ENCODE measurements at regions not wholly inside any gene's neighbourhood (a gene's known extent, or its start where the extent isn't known, plus 50 kb on each side); places are given as distances from the start of the nearest gene placed in this dataset.

DNA sequence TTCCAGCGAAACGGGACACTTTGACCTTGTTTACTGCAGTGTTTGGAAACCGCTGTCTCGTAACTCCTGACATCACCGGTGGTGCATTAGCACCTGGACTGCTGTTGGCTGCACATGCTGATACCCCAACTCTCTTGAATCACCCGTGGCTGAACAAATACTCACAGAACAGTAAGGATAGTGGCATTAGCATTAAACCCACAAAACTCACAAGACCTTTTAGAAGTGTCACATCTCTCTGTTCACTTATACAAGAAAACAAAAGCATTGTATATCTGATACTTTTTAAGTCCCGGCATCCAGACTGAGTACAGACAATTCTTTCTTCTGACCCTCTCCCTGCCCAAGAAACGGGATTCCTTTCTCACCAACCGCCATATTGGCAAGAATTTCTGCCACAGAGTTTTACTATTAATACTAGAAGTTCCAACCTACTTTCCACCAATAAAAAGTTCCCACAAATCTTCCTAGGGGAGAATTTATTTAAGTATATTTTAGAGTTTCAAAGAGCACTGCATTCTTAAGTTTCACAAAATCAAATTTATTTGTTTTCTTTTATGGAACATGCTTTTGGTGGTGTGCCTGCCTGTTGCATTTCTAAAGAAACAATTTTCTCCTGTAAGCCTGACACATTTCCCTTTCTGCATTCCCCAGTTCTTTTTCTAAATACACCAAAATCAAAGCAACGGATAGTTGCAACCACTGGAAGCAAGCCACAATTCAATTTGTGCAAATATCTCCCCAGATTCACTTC is 208.4 kb upstream of the KLF14 start:
- TF ChIP-seq, protein P1, sequence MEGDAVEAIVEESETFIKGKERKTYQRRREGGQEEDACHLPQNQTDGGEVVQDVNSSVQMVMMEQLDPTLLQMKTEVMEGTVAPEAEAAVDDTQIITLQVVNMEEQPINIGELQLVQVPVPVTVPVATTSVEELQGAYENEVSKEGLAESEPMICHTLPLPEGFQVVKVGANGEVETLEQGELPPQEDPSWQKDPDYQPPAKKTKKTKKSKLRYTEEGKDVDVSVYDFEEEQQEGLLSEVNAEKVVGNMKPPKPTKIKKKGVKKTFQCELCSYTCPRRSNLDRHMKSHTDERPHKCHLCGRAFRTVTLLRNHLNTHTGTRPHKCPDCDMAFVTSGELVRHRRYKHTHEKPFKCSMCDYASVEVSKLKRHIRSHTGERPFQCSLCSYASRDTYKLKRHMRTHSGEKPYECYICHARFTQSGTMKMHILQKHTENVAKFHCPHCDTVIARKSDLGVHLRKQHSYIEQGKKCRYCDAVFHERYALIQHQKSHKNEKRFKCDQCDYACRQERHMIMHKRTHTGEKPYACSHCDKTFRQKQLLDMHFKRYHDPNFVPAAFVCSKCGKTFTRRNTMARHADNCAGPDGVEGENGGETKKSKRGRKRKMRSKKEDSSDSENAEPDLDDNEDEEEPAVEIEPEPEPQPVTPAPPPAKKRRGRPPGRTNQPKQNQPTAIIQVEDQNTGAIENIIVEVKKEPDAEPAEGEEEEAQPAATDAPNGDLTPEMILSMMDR (conservative IDR thresholded peaks at IDR 0.05) = no peak
- peak overlapping the region; percentile 59 for H3K27ac ChIP-seq

DNA sequence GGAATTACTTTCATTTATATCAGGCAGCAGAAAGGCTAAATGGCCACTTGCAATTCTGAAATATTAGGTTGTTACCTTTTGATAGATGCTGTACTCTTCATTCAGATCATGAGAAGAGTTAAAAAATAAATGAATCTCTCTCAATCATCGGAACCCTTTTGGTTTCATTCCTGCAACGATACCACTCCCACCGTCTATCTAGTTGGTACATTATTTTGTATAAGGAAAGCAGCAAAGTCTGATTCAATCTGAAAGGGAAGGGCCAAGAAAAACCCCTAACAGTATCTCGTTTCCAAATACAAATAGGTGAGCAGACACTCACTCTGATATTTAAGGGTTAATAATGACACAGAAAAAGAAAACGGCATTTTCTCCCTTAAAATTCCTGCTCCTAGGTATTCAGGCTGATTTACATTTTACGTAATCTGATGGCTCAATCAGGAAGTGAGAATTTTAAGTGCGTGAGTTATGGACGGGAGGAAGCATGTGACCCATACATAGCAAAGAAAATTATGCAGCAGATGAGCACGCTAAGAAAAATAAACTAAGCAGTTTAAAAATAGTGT is 209.4 kb upstream of the KLF14 start:
- TF ChIP-seq, protein P1 (conservative IDR thresholded peaks at IDR 0.05) = no peak
- no peak overlapping the region for H3K27ac ChIP-seq

DNA sequence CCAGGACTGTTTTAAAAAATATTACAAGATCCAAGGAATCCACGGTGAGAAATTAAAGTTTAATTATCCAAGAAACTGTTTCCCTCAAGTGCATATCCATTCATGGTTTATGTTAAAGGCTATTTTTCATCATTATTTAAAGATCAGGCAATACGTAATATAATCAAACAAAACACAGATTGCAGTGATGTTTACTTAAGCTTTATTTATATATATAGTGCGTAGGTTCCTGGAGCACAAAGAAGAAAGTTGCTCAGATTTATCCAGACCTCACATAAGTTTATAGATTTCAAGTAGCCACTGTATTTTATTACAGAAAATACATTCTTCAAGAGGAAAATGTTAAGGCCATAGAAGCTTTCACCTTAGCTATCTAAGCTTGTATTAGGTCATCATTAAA is 210.0 kb upstream of the KLF14 start:
- H3K27ac ChIP-seq = no peak overlapping the region
- TF ChIP-seq, protein P1 (conservative IDR thresholded peaks at IDR 0.05) = no peak

DNA sequence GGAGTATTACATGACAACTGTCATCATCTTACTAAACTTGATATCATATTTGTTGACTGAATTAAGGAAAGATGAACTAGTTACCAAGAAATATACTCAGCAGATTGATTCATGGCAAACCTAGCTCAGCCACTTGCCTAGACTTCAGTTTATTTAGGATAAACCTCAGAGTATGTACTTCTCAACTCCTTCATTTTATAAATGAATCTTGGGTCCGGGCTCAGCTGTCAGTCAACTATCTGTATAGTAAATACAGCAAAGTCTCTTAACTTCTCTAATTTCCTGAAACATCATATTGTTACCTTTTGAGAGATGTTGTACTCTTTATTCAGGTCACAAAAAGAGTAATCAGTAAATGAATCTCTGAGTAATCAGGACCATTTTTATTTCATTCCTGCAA is 211.0 kb upstream of the KLF14 start:
- no peak overlapping the region for H3K27ac ChIP-seq
- TF ChIP-seq, protein P1 (conservative IDR thresholded peaks at IDR 0.05) = no peak

DNA sequence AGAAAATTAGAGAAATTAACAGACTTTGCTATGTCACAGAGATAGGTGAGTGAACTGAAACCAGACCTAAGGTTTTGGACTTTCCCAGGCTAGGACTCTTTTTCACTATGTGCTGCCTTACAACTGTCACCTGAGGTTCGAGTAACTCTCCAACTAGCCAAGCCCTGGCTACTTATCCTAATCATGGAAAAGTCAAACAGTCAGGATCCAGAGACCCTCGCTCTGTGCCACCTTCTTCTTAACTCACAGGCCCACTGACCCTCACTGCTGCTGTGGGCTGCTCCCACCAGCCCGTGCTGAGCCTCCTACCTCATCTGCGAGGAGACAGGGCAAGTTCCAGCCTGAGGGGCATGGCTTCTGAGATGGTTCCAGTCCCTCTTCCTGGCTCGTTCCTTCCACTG is 211.4 kb upstream of the KLF14 start:
- TF ChIP-seq, protein P1 (conservative IDR thresholded peaks at IDR 0.05) = no peak
- H3K27ac ChIP-seq = no peak overlapping the region

DNA sequence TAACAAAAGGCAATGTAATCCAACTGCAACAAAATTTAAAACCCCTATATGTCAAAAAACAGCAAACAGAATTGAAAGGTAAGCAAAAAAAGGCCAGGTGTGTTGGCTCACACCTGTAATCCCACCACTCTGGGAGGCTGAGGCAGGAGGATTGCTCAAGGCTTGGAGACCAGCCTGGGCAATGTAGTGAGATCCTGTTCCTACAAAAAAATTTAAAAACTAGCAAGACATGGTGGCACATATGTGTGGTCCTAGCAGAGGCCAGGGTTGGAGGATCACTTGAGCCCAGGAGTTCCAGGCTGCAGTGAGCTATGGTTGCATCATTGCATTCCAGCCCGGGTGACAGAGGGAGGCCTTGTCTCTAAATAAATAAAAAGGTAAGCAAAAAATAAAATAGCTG is 212.1 kb upstream of the KLF14 start:
- H3K27ac ChIP-seq = no peak overlapping the region
- TF ChIP-seq, protein P1 (conservative IDR thresholded peaks at IDR 0.05) = no peak

DNA sequence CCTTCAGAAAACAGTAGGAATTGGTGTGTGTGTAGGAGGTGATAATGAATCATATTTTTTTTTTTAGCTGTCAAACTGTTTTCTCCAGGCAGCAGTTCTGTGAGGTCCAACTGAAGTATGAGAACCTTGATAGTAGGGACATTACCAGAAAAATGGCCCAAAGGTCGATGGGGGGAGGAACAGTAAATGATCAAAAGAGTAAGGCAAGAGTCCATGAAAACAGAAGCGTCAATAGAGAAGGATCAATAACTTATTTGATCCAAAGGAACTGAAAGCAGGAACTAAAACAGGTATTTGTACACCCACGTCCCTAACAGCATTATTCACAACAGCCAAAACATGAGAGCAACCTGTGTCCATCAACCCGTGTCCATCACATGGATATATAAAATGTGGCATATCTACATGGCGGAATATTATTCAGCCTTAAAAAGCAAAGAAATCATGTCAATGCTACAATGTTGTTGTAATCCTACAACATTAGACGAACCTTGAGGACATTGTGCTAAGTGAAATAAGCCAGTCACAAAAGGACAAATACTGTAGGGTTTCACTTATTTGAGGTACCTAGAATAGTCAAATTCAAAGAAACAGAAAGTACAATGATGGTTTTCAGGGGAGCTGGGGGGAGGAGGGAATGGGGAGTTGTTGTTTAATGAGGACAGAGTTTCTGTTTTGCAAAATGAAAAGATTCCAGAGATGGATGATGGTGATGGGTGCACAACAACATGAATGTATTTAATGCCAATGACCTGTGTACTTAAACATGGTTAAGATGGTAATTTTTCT is 214.0 kb upstream of the KLF14 start:
- no peak overlapping the region for H3K27ac ChIP-seq
- TF ChIP-seq, protein P1 (conservative IDR thresholded peaks at IDR 0.05) = no peak
